Large intestine (tissue), 3 donors: ENCODE measurements at regions not wholly inside any gene's neighbourhood (a gene's known extent, or its start where the extent isn't known, plus 50 kb on each side); places are given as distances from the start of the nearest gene placed in this dataset.

ENCODE experiments used
- DNase-seq, 2 donors: peaks; one replicate each; pipeline versions ENCODE4 v3.0.0 to v3.0.0-alpha.2; 2013
- H3K27ac ChIP-seq: one replicate; pipeline ENCODE4 v1.5.1; 2013; ENCODE audit warnings: low read length
- H3K27me3 ChIP-seq: 2 replicates; pipeline ENCODE4 v1.6.1; 2013; ENCODE audit warnings: low read length; ENCODE audit not compliant: control insufficient read depth, insufficient read depth
- H3K36me3 ChIP-seq: 2 replicates; pipeline ENCODE4 v1.6.1; 2013; ENCODE audit warnings: low read length; ENCODE audit not compliant: control insufficient read depth, insufficient read depth
- H3K4me1 ChIP-seq: one replicate; pipeline ENCODE4 v1.6.1; 2013; ENCODE audit warnings: low read length; ENCODE audit not compliant: control insufficient read depth, insufficient read depth
- H3K4me3 ChIP-seq: one replicate; pipeline ENCODE4 v1.5.1; 2013; ENCODE audit warnings: low read length
- H3K9me3 ChIP-seq: one replicate; pipeline ENCODE4 v1.6.1; 2013; ENCODE audit warnings: mild to moderate bottlenecking, low read depth, low read length, moderate library complexity; ENCODE audit not compliant: control insufficient read depth
- WGBS: methylation state at CpG from one replicate; pipeline ENCODE4 v1.1.5; 2013; ENCODE audit warnings: low lambda C conversion rate; ENCODE audit not compliant: insufficient coverage; 5-methylcytosine and 5-hydroxymethylcytosine counted together

GRCh38 chr13:57784633-57785032 lies 153.1 kb downstream of the PCDH17 start:
- H3K27me3 ChIP-seq: no peaks in the 10 kb centered on the region
- WGBS: 90% methylated on average over 3 of the region's 3 CpGs
- H3K9me3 ChIP-seq: no peaks in the 10 kb centered on the region
- no peak overlapping the region for H3K4me3 ChIP-seq
- DNase-seq: no peak
- no peaks in the 10 kb centered on the region for H3K4me1 ChIP-seq
- no peak overlapping the region for H3K27ac ChIP-seq
- no peaks in the 10 kb centered on the region for H3K36me3 ChIP-seq

- no peaks in the 10 kb centered on the region for H3K4me1 ChIP-seq
- H3K9me3 ChIP-seq: no peaks in the 10 kb centered on the region
- no CpG with 5 or more reads among the region's 16 CpGs for WGBS
- no peak overlapping the region for H3K4me3 ChIP-seq
- no peak for DNase-seq
- no peaks in the 10 kb centered on the region for H3K27me3 ChIP-seq
- no peak overlapping the region for H3K27ac ChIP-seq
- no peaks in the 10 kb centered on the region for H3K36me3 ChIP-seq
Measured at GRCh38 chr13:57787058-57787791, 155.7 kb downstream of the PCDH17 start.

GRCh38 chr13:57799624-57800023 lies 168.1 kb downstream of the PCDH17 start:
- DNase-seq: no peak
- H3K9me3 ChIP-seq: no peaks in the 10 kb centered on the region
- no peak overlapping the region for H3K4me3 ChIP-seq
- no peaks in the 10 kb centered on the region for H3K4me1 ChIP-seq
- no peak overlapping the region for H3K27ac ChIP-seq
- H3K36me3 ChIP-seq: no peaks in the 10 kb centered on the region
- no peaks in the 10 kb centered on the region for H3K27me3 ChIP-seq
- WGBS: 30% methylated on average over 3 of the region's 3 CpGs

- H3K4me1 ChIP-seq: no peaks in the 10 kb centered on the region
- H3K27me3 ChIP-seq: no peaks in the 10 kb centered on the region
- H3K36me3 ChIP-seq: no peaks in the 10 kb centered on the region
- WGBS: 100% methylated on average over 2 of the region's 2 CpGs
- H3K27ac ChIP-seq: no peak overlapping the region
- H3K4me3 ChIP-seq: no peak overlapping the region
- DNase-seq: no peak
- H3K9me3 ChIP-seq: no peaks in the 10 kb centered on the region
Measured at GRCh38 chr13:57813651-57814050, 182.1 kb downstream of the PCDH17 start.

GRCh38 chr13:57815600-57815999 lies 184.1 kb downstream of the PCDH17 start:
- Histone ChIP-seq H3K4me1 (no peaks in the 10 kb centered on the region), H3K36me3 (no peaks in the 10 kb centered on the region), H3K27me3 (no peaks in the 10 kb centered on the region), H3K4me3 (no peak overlapping the region), H3K9me3 (no peaks in the 10 kb centered on the region), H3K27ac (no peak overlapping the region)
- DNase-seq: no peak
- WGBS: no CpG with 5 or more reads among the region's 1 CpG

GRCh38 chr13:57820924-57821323 lies 189.4 kb downstream of the PCDH17 start:
- H3K4me3 ChIP-seq: no peak overlapping the region
- no peaks in the 10 kb centered on the region for H3K9me3 ChIP-seq
- no peak overlapping the region for H3K27ac ChIP-seq
- no peaks in the 10 kb centered on the region for H3K4me1 ChIP-seq
- DNase-seq: no peak
- H3K36me3 ChIP-seq: no peaks in the 10 kb centered on the region
- no CpG with 5 or more reads among the region's 1 CpG for WGBS
- H3K27me3 ChIP-seq: no peaks in the 10 kb centered on the region

GRCh38 chr13:57823704-57824103 lies 192.2 kb downstream of the PCDH17 start:
- no CpG with 5 or more reads among the region's 2 CpGs for WGBS
- no peaks in the 10 kb centered on the region for H3K27me3 ChIP-seq
- H3K27ac ChIP-seq: no peak overlapping the region
- no peak for DNase-seq
- no peaks in the 10 kb centered on the region for H3K4me1 ChIP-seq
- no peaks in the 10 kb centered on the region for H3K36me3 ChIP-seq
- no peaks in the 10 kb centered on the region for H3K9me3 ChIP-seq
- H3K4me3 ChIP-seq: no peak overlapping the region

- no peaks in the 10 kb centered on the region for H3K36me3 ChIP-seq
- no peaks in the 10 kb centered on the region for H3K4me1 ChIP-seq
- WGBS: no CpG with 5 or more reads among the region's 4 CpGs
- H3K27ac ChIP-seq: no peak overlapping the region
- no peak overlapping the region for H3K4me3 ChIP-seq
- no peaks in the 10 kb centered on the region for H3K27me3 ChIP-seq
- H3K9me3 ChIP-seq: no peaks in the 10 kb centered on the region
- DNase-seq: no peak
Measured at GRCh38 chr13:57824121-57824520, 192.6 kb downstream of the PCDH17 start.

- no peak overlapping the region for H3K27ac ChIP-seq
- no peaks in the 10 kb centered on the region for H3K4me1 ChIP-seq
- H3K27me3 ChIP-seq: no peaks in the 10 kb centered on the region
- no CpG with 5 or more reads among the region's 2 CpGs for WGBS
- H3K36me3 ChIP-seq: no peaks in the 10 kb centered on the region
- DNase-seq: no peak
- H3K4me3 ChIP-seq: no peak overlapping the region
- H3K9me3 ChIP-seq: no peaks in the 10 kb centered on the region
Measured at GRCh38 chr13:57825066-57825465, 193.5 kb downstream of the PCDH17 start.

- Histone ChIP-seq H3K36me3 (no peaks in the 10 kb centered on the region), H3K27ac (no peak overlapping the region), H3K4me1 (no peaks in the 10 kb centered on the region), H3K4me3 (no peak overlapping the region), H3K9me3 (peaks cover 3% of the 10 kb centered on the region), H3K27me3 (no peaks in the 10 kb centered on the region)
- no peak for DNase-seq
- WGBS: 93% methylated on average over 2 of the region's 3 CpGs
Measured at GRCh38 chr13:57829496-57829895, 198.0 kb downstream of the PCDH17 start.

- no peaks in the 10 kb centered on the region for H3K4me1 ChIP-seq
- peaks cover 3% of the 10 kb centered on the region for H3K9me3 ChIP-seq
- no peak overlapping the region for H3K4me3 ChIP-seq
- H3K36me3 ChIP-seq: no peaks in the 10 kb centered on the region
- no CpG with 5 or more reads among the region's 8 CpGs for WGBS
- H3K27me3 ChIP-seq: no peaks in the 10 kb centered on the region
- DNase-seq: no peak
- H3K27ac ChIP-seq: no peak overlapping the region
Measured at GRCh38 chr13:57832187-57832586, 200.6 kb downstream of the PCDH17 start.
